Thyroid gland (tissue), 4 donors: ENCODE measurements at regions not wholly inside any gene's neighbourhood (a gene's known extent, or its start where the extent isn't known, plus 50 kb on each side); places are given as distances from the start of the nearest gene placed in this dataset.
"Not testable (repeated sequence)": the region's sequence is repeated elsewhere in the genome, so short reads cannot be mapped to it uniquely, and the experiment has no call there.

Source experiments
- DNase-seq, 2 donors: peaks; one replicate each; pipeline ENCODE4 v3.0.0-alpha.2; 2019
- H3K27ac ChIP-seq, 3 donors: fragments of 200-600 bp; sonication (generic); 1 replicate in 2 of 3; 2 replicates in 1 of 3; pipeline ENCODE4 v1.5.1; 2016 to 2019; ENCODE audit warnings: mild to moderate bottlenecking in 1 of 3, moderate library complexity in 1 of 3
- H3K27me3 ChIP-seq: fragments of 200-600 bp; sonication (generic); one replicate; pipeline ENCODE4 v1.5.1; 2019
- H3K36me3 ChIP-seq, 2 donors: fragments of 200-600 bp; sonication (generic); one replicate each; pipeline ENCODE4 v1.5.1; 2016 to 2019
- H3K4me1 ChIP-seq, 2 donors: fragments of 200-600 bp; sonication (generic); one replicate each; pipeline ENCODE4 v1.5.1; 2017 to 2019
- H3K4me3 ChIP-seq, 3 donors: fragments of 200-600 bp; sonication (generic); replicated peaks in 1 of 3; 1 replicate in 2 of 3; 2 replicates in 1 of 3; pipeline ENCODE4 v1.5.1; 2016; ENCODE audit warnings: mild to moderate bottlenecking in 1 of 3
- H3K9me3 ChIP-seq: fragments of 200-600 bp; sonication (generic); one replicate; pipeline ENCODE4 v1.5.1; 2017
- CTCF ChIP-seq, 6 experiments: fragments of 200-600 bp in 3 of 6; fragments of 450-650 bp in 3 of 6; sonication (generic) in 3 of 6; IDR thresholded peaks; one replicate each; pipeline ENCODE4 v1.5.1; 2016 to 2019; ENCODE audit warnings: antibody characterized with exemption in 6 of 6, mild to moderate bottlenecking in 2 of 6, inconsistent platforms in 1 of 6, moderate library complexity in 1 of 6
- POLR2A ChIP-seq, 2 donors: fragments of 450-650 bp; IDR thresholded peaks; one replicate each; pipeline ENCODE4 v1.6.1; 2017; ENCODE audit warnings: antibody characterized with exemption in 2 of 2, mild to moderate bottlenecking in 2 of 2, moderate library complexity in 1 of 2
- WGBS, 2 donors: methylation state at CpG; one replicate each; pipeline ENCODE4 v1.1.5; 2017; 5-methylcytosine and 5-hydroxymethylcytosine counted together
- intact Hi-C: fragments of 100-400 bp; cut with DNase I; formaldehyde crosslinking; loops from one replicate; pipeline ENCODE4 v1.15.1; 2023

- 92 to 93% methylated on average over 28 of the region's 28 CpGs for WGBS, 2 donors
- Histone ChIP-seq H3K9me3 (no peaks in the 10 kb centered on the region), H3K36me3 (no peaks in the 10 kb centered on the region), H3K4me1 (no peaks in the 10 kb centered on the region), H3K4me3 (no peak overlapping the region), H3K27me3 (no peaks in the 10 kb centered on the region), H3K27ac (no peak overlapping the region)
- TF ChIP-seq CTCF (IDR thresholded peaks at IDR 0.05) = no peak
- TF ChIP-seq POLR2A (IDR thresholded peaks at IDR 0.05) = no peak
- intact Hi-C loops = no loop called here
- no peak for DNase-seq
Measured at GRCh38 chr18:78430131-78430758, 549.4 kb upstream of the SALL3 start.

DNA sequence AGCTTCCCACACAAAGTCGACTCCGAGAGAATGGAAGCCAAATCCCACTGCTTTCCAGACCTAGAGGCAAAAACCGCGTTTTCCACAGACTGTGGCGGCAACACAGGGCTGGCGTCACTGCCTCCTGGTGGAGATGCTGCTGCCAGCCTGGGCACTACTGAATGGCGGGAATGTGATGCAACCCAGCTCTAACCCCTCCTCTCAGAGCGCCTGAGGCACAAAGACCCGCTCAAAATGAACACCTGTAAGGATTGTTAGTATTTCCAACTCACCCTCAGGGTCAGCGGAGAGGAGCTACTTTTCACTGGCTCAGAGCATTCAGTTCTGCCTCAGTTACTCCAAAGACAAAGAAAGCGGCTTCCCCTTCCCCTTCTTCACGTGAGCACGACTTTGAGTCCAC is 548.0 kb upstream of the SALL3 start:
- WGBS, 2 donors = 89 to 96% methylated on average over 6 to 13 of the region's 13 CpGs
- DNase-seq = no peak
- Histone ChIP-seq H3K4me3 (no peak overlapping the region), H3K4me1 (no peaks in the 10 kb centered on the region), H3K27me3 (no peaks in the 10 kb centered on the region), H3K9me3 (no peaks in the 10 kb centered on the region), H3K36me3 (no peaks in the 10 kb centered on the region), H3K27ac (no peak overlapping the region)
- TF ChIP-seq POLR2A (IDR thresholded peaks at IDR 0.05) = no peak
- TF ChIP-seq CTCF (IDR thresholded peaks at IDR 0.05) = no peak
- intact Hi-C loops = no loop called here

GRCh38 chr18:78433562-78433961 is 546.1 kb upstream of the SALL3 start:
- no peak for DNase-seq
- H3K4me1 ChIP-seq = no peaks in the 10 kb centered on the region
- intact Hi-C loops = no loop called here
- H3K27me3 ChIP-seq = no peaks in the 10 kb centered on the region
- H3K36me3 ChIP-seq = no peaks in the 10 kb centered on the region
- no peak overlapping the region for H3K27ac ChIP-seq
- WGBS, 2 donors = 81 to 84% methylated on average over 9 of the region's 9 CpGs
- H3K9me3 ChIP-seq = no peaks in the 10 kb centered on the region
- no peak overlapping the region for H3K4me3 ChIP-seq
- TF ChIP-seq CTCF (IDR thresholded peaks at IDR 0.05) (no peak), POLR2A (IDR thresholded peaks at IDR 0.05) (no peak)

DNA sequence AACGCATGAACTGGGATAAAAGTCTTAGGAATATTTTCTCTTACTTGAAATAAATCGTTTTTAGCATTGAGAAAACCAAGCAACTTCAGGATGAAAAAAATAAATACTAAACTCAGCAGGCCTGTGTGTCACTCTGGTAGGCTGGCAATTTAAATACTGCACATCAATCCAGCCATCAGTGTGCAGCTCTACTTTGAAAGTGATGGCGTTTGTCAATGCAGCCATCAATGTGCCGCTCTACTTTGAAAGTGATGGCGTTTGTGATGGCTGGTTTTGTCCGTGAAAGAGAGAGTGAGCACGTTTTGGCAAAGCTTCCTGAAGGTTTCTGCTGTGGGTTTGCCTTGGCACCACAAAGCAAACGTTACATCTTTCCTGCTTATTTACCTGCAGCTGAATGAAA is 543.5 kb upstream of the SALL3 start:
- no peak overlapping the region for H3K4me3 ChIP-seq
- intact Hi-C loops = no loop called here
- H3K36me3 ChIP-seq = no peaks in the 10 kb centered on the region
- TF ChIP-seq POLR2A (IDR thresholded peaks at IDR 0.05) (no peak), CTCF (IDR thresholded peaks at IDR 0.05) (no peak)
- WGBS, 2 donors = 77 to 82% methylated on average over 8 of the region's 8 CpGs
- no peaks in the 10 kb centered on the region for H3K4me1 ChIP-seq
- H3K9me3 ChIP-seq = no peaks in the 10 kb centered on the region
- no peak for DNase-seq
- no peaks in the 10 kb centered on the region for H3K27me3 ChIP-seq
- H3K27ac ChIP-seq = no peak overlapping the region

DNA sequence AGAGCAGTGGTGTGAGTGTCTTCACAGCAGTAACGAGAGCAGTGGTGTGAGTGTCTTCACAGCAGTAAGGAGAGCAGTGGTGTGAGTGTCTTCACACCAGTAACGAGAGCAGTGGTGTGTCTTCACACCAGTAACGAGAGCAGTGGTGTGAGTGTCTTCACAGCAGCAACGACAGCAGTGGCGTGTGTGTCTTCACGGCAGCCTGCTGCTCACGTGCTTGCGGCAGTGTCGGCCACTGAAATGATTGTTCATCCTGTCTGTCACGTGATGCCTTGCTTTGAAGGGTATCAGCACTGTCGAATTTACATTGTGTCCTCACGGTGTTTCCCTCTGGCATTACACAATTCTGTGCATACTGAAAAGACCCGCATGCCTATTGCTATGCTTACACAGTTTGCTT is 541.4 kb upstream of the SALL3 start:
- not testable (repeated sequence) for H3K27me3 ChIP-seq, H3K4me3 ChIP-seq

DNA sequence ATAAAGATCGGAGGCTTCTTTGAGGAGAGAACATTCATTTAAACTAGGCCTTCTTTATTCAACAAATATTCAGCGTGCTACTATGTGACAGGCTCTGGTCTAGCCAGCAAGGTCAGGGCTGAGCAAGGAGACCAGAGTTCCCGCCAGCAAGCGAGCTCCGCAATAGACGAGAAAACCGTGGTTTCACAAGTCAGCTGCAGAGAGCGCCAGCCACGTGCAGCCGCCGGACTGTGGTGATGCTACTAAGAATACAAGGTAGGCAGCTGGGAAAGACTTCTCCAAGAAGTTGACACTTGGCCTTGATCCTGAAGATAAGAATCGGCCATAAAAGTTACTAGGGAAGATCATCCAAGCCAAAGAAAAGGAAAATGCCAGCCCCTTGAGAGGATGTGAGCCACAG is 533.7 kb upstream of the SALL3 start:
- DNase-seq = no peak
- WGBS, 2 donors = 90% methylated on average over 12 of the region's 12 CpGs
- no peak overlapping the region for H3K4me3 ChIP-seq
- H3K36me3 ChIP-seq = no peaks in the 10 kb centered on the region
- H3K27me3 ChIP-seq = no peaks in the 10 kb centered on the region
- intact Hi-C loops = no loop called here
- H3K9me3 ChIP-seq = no peaks in the 10 kb centered on the region
- H3K27ac ChIP-seq = no peak overlapping the region
- H3K4me1 ChIP-seq = no peaks in the 10 kb centered on the region
- TF ChIP-seq POLR2A (IDR thresholded peaks at IDR 0.05) = no peak
- no peak for TF ChIP-seq CTCF (IDR thresholded peaks at IDR 0.05)

More for the DNA sequence above, 541.4 kb upstream of the SALL3 start:
- H3K4me1 ChIP-seq, DNase-seq, intact Hi-C loops, H3K36me3 ChIP-seq, H3K27ac ChIP-seq, H3K9me3 ChIP-seq: not testable (repeated sequence)
- 88 to 94% methylated on average over 12 to 13 of the region's 13 CpGs for WGBS, 2 donors
